PC-3 (cell line): ENCODE measurements at regions not wholly inside any gene's neighbourhood (a gene's known extent, or its start where the extent isn't known, plus 50 kb on each side); places are given as distances from the start of the nearest gene placed in this dataset.

ENCODE experiments used
- CTCF ChIP-seq: fragments of 300-600 bp; sonication (generic); conservative IDR thresholded peaks from 2 replicates; pipeline ENCODE4 v1.5.1; 2017; ENCODE audit warnings: antibody characterized with exemption, low read depth, mild to moderate bottlenecking, low read length
- EZH2 ChIP-seq: fragments of 300-600 bp; sonication (generic); IDR thresholded peaks from one replicate; pipeline ENCODE4 v1.6.1; 2017; ENCODE audit warnings: antibody characterized with exemption, mild to moderate bottlenecking, low read length; ENCODE audit not compliant: unreplicated experiment

- TF ChIP-seq EZH2: no peak
- TF ChIP-seq CTCF: no peak
Observed at GRCh38 chr1:83766241-83766691, 232.7 kb downstream of the TTLL7 start.
